Erythroblast (primary cell): ENCODE measurements at regions not wholly inside any gene's neighbourhood (a gene's known extent, or its start where the extent isn't known, plus 50 kb on each side); places are given as distances from the start of the nearest gene placed in this dataset.

Experiments
- GATA1 ChIP-seq: IDR thresholded peaks from 2 replicates; pipeline ENCODE4 v1.6.1; 2011; ENCODE audit warnings: low read depth, mild to moderate bottlenecking, control low read depth, low read length, moderate library complexity
- POLR2A ChIP-seq: IDR thresholded peaks from 2 replicates; pipeline ENCODE4 v1.6.1; 2011; ENCODE audit warnings: mild to moderate bottlenecking, low read length

- no peak for TF ChIP-seq POLR2A
- no peak for TF ChIP-seq GATA1
Measured at GRCh38 chr2:40653829-40654228, 201.9 kb upstream of the SLC8A1 start.
